ENCODE measurements at regions not wholly inside any gene's neighbourhood (a gene's known extent, or its start where the extent isn't known, plus 50 kb on each side); places are given as distances from the start of the nearest gene placed in this dataset.
A peak's percentile ranks its signal among the peaks of the same experiment; 100 is the strongest.

- Mint-ChIP-seq H3K27ac (no peak overlapping the region), H3K4me3 (no peak overlapping the region), H3K9me3 (no peaks in the 10 kb centered on the region), H3K36me3 (ENCODE audit: low read depth) (no peaks in the 10 kb centered on the region), H3K4me1 (no peaks in the 10 kb centered on the region), H3K27me3 (ENCODE audit: low read depth) (peaks cover 53% of the 10 kb centered on the region)
- no peak for TF ChIP-seq CTCF (IDR thresholded peaks at IDR 0.05; ENCODE audit: unreplicated experiment in 3 of 3)
Measured at GRCh38 chr12:107895966-107896365, 121.5 kb downstream of the ASCL4 start.

- H3K4me3 Mint-ChIP-seq = no peak overlapping the region
- no peak overlapping the region for H3K27ac Mint-ChIP-seq
- peaks cover 79% of the 10 kb centered on the region for H3K27me3 Mint-ChIP-seq (ENCODE audit: low read depth)
- no peak for TF ChIP-seq CTCF (IDR thresholded peaks at IDR 0.05; ENCODE audit: unreplicated experiment in 3 of 3)
- no peaks in the 10 kb centered on the region for H3K9me3 Mint-ChIP-seq
- H3K36me3 Mint-ChIP-seq (ENCODE audit: low read depth) = no peaks in the 10 kb centered on the region
- H3K4me1 Mint-ChIP-seq = no peaks in the 10 kb centered on the region
Measured at GRCh38 chr12:107900588-107900987, 126.1 kb downstream of the ASCL4 start.

- Mint-ChIP-seq H3K9me3 (no peaks in the 10 kb centered on the region), H3K4me1 (no peaks in the 10 kb centered on the region), H3K4me3 (peak overlapping the region; percentile 69 to 76 (median 76)), H3K27ac (no peak overlapping the region), H3K36me3 (ENCODE audit: low read depth) (no peaks in the 10 kb centered on the region), H3K27me3 (ENCODE audit: low read depth) (peaks cover 92% of the 10 kb centered on the region)
- TF ChIP-seq CTCF (IDR thresholded peaks at IDR 0.05; ENCODE audit: unreplicated experiment in 3 of 3) = no peak
Measured at GRCh38 chr12:107903341-107904061, 129.0 kb downstream of the ASCL4 start.

- no peaks in the 10 kb centered on the region for H3K4me1 Mint-ChIP-seq
- no peaks in the 10 kb centered on the region for H3K36me3 Mint-ChIP-seq (ENCODE audit: low read depth)
- H3K27ac Mint-ChIP-seq = no peak overlapping the region
- peaks cover 94% of the 10 kb centered on the region for H3K27me3 Mint-ChIP-seq (ENCODE audit: low read depth)
- TF ChIP-seq CTCF (IDR thresholded peaks at IDR 0.05; ENCODE audit: unreplicated experiment in 3 of 3) = no peak
- H3K9me3 Mint-ChIP-seq = no peaks in the 10 kb centered on the region
- H3K4me3 Mint-ChIP-seq = no peak overlapping the region
Measured at GRCh38 chr12:107906707-107907106, 132.2 kb downstream of the ASCL4 start.

- Mint-ChIP-seq H3K4me1 (no peaks in the 10 kb centered on the region), H3K36me3 (ENCODE audit: low read depth) (no peaks in the 10 kb centered on the region), H3K9me3 (no peaks in the 10 kb centered on the region), H3K27me3 (ENCODE audit: low read depth) (peaks cover 55% of the 10 kb centered on the region), H3K27ac (no peak overlapping the region), H3K4me3 (peak overlapping the region in 2 of 3 experiments; percentile 11 to 68)
- TF ChIP-seq CTCF (IDR thresholded peaks at IDR 0.05; ENCODE audit: unreplicated experiment in 3 of 3) = peak; percentile 42 to 60 (median 55)
Measured at GRCh38 chr12:107912421-107913004, 138.0 kb downstream of the ASCL4 start.

All from nephron (organoid).